AG04450 (cell line): ENCODE measurements at regions not wholly inside any gene's neighbourhood (a gene's known extent, or its start where the extent isn't known, plus 50 kb on each side); places are given as distances from the start of the nearest gene placed in this dataset.

Source experiments
- CTCF ChIA-PET: fragments of 300-600, 350-600 bp; formaldehyde crosslinking; extraction: SDS; loops from one replicate; lab custom pipeline; 2022; ENCODE audit warnings: antibody characterized with exemption, inconsistent platforms; lab: Charles Lee
- POLR2A ChIA-PET: fragments of 350-600 bp; formaldehyde crosslinking; extraction: SDS; loops from one replicate; lab custom pipeline; 2021; ENCODE audit warnings: antibody characterized with exemption, inconsistent platforms; lab: Yijun Ruan, JAX
- DNase-seq: peaks from one replicate; pipeline ENCODE4 v3.0.0-alpha.2; 2011; ENCODE audit warnings: low read depth, low spot score
- H3K27ac ChIP-seq: one replicate; pipeline ENCODE4 v1.5.1; 2012; ENCODE audit warnings: low read depth, low read length, control low read depth
- H3K27me3 ChIP-seq: one replicate; pipeline ENCODE4 v1.6.0; 2012; ENCODE audit warnings: low read length; ENCODE audit not compliant: control insufficient read depth, insufficient read depth
- H3K4me3 ChIP-seq: 2 replicates; pipeline ENCODE4 v1.5.1; 2011; ENCODE audit warnings: mild to moderate bottlenecking, low read depth, low read length, control low read depth
- H3K9me3 ChIP-seq: 2 replicates; pipeline ENCODE4 v1.5.1; 2012; ENCODE audit warnings: low read length; ENCODE audit not compliant: control insufficient read depth, insufficient read depth
- TF ChIP-seq, protein P1 (sequence below): IDR thresholded peaks from 2 replicates; pipeline ENCODE4 v1.5.1; 2011; ENCODE audit warnings: low read depth, low read length, control low read depth, inconsistent platforms

DNA sequence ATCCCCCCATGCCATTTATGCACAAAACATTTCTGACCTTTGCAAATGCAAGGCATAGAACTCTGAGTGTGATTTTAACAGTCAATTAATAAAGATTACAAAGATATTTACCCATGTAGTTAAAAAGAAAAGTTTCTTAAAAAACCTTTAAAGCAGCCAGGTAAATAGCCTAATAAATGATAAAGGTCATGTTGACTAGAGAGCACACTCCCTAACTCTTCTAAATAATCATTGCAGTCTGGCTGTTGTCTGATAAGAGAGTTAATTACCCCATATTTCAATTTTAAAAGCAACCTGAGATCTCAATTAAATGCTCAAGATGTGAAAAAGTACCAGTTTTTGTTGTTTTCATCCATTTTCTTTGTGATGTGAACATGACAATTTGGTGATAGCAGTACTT lies 291.5 kb upstream of the SMIM31 start:
- TF ChIP-seq, protein P1, sequence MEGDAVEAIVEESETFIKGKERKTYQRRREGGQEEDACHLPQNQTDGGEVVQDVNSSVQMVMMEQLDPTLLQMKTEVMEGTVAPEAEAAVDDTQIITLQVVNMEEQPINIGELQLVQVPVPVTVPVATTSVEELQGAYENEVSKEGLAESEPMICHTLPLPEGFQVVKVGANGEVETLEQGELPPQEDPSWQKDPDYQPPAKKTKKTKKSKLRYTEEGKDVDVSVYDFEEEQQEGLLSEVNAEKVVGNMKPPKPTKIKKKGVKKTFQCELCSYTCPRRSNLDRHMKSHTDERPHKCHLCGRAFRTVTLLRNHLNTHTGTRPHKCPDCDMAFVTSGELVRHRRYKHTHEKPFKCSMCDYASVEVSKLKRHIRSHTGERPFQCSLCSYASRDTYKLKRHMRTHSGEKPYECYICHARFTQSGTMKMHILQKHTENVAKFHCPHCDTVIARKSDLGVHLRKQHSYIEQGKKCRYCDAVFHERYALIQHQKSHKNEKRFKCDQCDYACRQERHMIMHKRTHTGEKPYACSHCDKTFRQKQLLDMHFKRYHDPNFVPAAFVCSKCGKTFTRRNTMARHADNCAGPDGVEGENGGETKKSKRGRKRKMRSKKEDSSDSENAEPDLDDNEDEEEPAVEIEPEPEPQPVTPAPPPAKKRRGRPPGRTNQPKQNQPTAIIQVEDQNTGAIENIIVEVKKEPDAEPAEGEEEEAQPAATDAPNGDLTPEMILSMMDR = no peak

DNA sequence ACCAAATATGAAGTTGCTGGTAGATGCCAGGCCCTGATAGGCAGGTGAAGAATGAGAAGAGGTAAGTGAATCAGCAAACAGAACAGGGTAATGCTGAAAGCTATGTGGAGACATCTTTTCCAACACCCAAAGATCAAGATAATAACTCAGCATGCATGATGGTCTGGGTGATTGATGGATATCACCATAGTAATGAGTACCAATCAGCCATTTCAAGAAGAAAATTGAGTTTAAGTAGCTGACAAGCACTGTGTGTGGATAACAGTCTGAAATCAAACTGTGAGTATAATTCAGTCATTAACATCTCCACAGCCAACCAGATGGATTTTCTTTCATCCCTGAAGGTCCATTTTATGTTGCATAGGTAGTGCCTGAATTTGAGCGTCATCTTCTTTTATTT lies 289.6 kb upstream of the SMIM31 start:
- DNase-seq = no peak
- TF ChIP-seq, protein P1 = no peak
- no peak overlapping the region for H3K27ac ChIP-seq
- peaks cover 3% of the 10 kb centered on the region; the same call in 1 of the 2 replicates for H3K9me3 ChIP-seq
- POLR2A ChIA-PET = no interaction called here
- H3K4me3 ChIP-seq = no peak overlapping the region
- H3K27me3 ChIP-seq = no peaks in the 10 kb centered on the region
- CTCF ChIA-PET = interaction anchor here (0.9 kb wide), 1 partner anchor 267 kb away, joined by 3 read pairs; no protein-coding TSS in a partner anchor

More for the DNA sequence above, 291.5 kb upstream of the SMIM31 start:
- no peak for DNase-seq
- Histone ChIP-seq H3K27me3 (no peaks in the 10 kb centered on the region), H3K27ac (no peak overlapping the region), H3K9me3 (peaks cover 3% of the 10 kb centered on the region; the same call in 1 of the 2 replicates), H3K4me3 (no peak overlapping the region)
- POLR2A ChIA-PET = no interaction called here
- CTCF ChIA-PET = no interaction called here

DNA sequence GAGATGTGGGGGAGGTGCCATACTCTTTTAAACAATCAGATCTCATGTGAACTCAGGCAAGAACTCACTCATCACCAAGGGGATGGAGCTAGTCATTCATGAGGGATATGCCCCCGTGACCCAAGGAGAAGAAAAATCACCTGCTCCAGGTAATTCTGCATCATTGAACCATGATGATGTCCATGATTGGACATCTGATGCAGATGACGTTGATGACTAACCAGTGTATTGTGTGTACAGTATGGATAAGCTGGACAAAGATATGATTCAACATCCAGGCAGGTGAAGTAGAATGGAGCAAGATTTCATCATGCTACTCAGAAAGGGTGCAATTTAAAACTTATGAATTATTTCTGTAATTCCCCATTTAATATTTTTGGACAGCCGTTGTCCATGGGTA lies 286.4 kb upstream of the SMIM31 start:
- ChIA-PET CTCF (no interaction called here), POLR2A (no interaction called here)
- TF ChIP-seq, protein P1 = no peak

GRCh38 chr4:164481306-164482091 lies 272.4 kb upstream of the SMIM31 start:
- H3K9me3 ChIP-seq = no peaks in the 10 kb centered on the region; the same call in none of the 2 replicates
- no peak overlapping the region for H3K4me3 ChIP-seq
- ChIA-PET POLR2A (no interaction called here), CTCF (no interaction called here)
- DNase-seq = no peak
- TF ChIP-seq, protein P1 = no peak
- H3K27ac ChIP-seq = no peak overlapping the region
- H3K27me3 ChIP-seq = no peaks in the 10 kb centered on the region

More for the DNA sequence above, 286.4 kb upstream of the SMIM31 start:
- Histone ChIP-seq H3K27me3 (no peaks in the 10 kb centered on the region), H3K4me3 (no peak overlapping the region), H3K9me3 (no peaks in the 10 kb centered on the region), H3K27ac (no peak overlapping the region)
- no peak for DNase-seq

- no peak for DNase-seq
- Histone ChIP-seq H3K4me3 (no peak overlapping the region), H3K9me3 (no peaks in the 10 kb centered on the region; the same call in none of the 2 replicates), H3K27me3 (no peaks in the 10 kb centered on the region), H3K27ac (no peak overlapping the region)
- CTCF ChIA-PET = no interaction called here
- POLR2A ChIA-PET = no interaction called here
- TF ChIP-seq, protein P1 = no peak
These were observed 271.9 kb upstream of the SMIM31 start for GRCh38 chr4:164482092-164482404.
